GM12891 (cell line): ENCODE measurements at regions not wholly inside any gene's neighbourhood (a gene's known extent, or its start where the extent isn't known, plus 50 kb on each side); places are given as distances from the start of the nearest gene placed in this dataset.

ENCODE experiments used
- POLR2A ChIP-seq: IDR thresholded peaks from 2 replicates; pipeline ENCODE4 v1.6.1; 2011; ENCODE audit warnings: low read depth, low read length, control low read depth
- POLR2AphosphoS5 ChIP-seq: IDR thresholded peaks from 2 replicates; pipeline ENCODE4 v1.6.1; 2011; ENCODE audit warnings: low read depth, low read length, control low read depth
- TAF1 ChIP-seq: IDR thresholded peaks from 2 replicates; pipeline ENCODE4 v1.6.1; 2011; ENCODE audit warnings: low read depth, low read length, control low read depth

DNA sequence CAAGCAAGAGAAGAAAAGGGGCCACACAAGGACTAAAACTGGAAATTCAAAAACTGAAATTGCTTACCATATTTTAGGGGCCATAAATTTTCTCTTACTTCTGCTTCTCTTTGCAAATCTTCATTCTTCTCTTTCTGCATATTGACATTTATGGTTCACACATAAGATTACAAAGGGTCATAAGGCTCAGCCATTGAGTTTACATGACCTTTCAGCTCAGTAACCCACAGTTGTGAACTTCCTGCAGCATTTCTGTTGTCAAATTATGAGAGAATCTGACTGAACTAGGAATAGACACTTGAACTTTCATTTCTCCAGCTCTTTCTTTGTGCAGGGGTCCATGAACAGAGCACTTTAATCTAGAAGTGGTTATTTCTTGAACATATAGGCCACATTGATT lies 434.8 kb upstream of the CT83 start:
- TF ChIP-seq TAF1, result no peak
- no peak for TF ChIP-seq POLR2AphosphoS5
- TF ChIP-seq POLR2A, result no peak
